NB4 (cell line): ENCODE measurements at regions not wholly inside any gene's neighbourhood (a gene's known extent, or its start where the extent isn't known, plus 50 kb on each side); places are given as distances from the start of the nearest gene placed in this dataset.

Experiments used
- DNase-seq: peaks from one replicate; pipeline ENCODE4 v3.0.0; 2010; ENCODE audit warnings: low read depth
- H3K4me3 ChIP-seq: one replicate; pipeline ENCODE4 v1.5.1; 2011; ENCODE audit warnings: mild to moderate bottlenecking, low read depth, low read length, moderate library complexity
- MYC ChIP-seq: IDR thresholded peaks from 2 replicates; pipeline ENCODE4 v1.6.1; 2011; ENCODE audit warnings: low read depth, low read length
- POLR2A ChIP-seq: IDR thresholded peaks from 2 replicates; pipeline ENCODE4 v1.6.1; 2011; ENCODE audit warnings: mild to moderate bottlenecking; ENCODE audit not compliant: insufficient read length; ENCODE audit errors: extremely low read depth
- TF ChIP-seq, protein P1 (sequence below): IDR thresholded peaks from 2 replicates; pipeline ENCODE4 v1.6.1; 2011; ENCODE audit warnings: low read depth, low read length
- TF ChIP-seq, protein P2 (sequence below): IDR thresholded peaks from one replicate; pipeline ENCODE4 v1.5.1; 2012; ENCODE audit warnings: low read depth, low read length

DNA sequence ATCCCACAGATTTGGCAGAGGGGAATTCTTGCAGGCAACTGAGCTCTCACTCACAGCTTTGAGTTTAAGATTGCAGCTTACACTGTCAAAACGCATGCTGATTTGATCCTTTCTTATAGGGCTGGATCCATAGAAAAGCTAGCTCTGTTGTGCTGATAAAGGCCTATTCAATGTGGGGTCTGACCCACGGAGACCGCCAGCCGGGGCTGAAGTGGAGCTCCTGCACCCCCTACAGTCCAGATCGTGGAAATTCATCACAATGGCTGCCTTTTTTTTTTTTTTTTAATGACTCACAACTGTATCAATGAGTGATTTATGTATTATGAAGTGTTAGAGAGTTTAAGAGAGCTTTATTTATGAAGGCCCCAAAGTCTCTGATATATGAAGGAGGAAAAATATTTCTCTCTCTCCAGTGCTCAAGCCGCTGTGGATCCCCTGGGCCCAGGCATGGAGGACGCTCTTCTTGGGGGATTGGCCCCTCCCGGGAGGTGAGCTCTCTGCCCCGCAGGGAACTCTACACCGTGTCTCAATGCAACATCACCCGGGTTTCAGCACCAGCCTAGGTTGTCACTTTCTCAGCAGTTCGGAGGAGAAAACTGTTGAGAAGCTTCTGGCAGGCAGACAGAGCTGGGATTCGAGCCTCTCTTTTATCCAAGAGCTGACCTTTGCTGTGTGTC, 700.2 kb downstream of the IRX1 start:
- no peak for TF ChIP-seq POLR2A
- TF ChIP-seq, protein P1, sequence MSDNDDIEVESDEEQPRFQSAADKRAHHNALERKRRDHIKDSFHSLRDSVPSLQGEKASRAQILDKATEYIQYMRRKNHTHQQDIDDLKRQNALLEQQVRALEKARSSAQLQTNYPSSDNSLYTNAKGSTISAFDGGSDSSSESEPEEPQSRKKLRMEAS, result no peak
- TF ChIP-seq, protein P2, sequence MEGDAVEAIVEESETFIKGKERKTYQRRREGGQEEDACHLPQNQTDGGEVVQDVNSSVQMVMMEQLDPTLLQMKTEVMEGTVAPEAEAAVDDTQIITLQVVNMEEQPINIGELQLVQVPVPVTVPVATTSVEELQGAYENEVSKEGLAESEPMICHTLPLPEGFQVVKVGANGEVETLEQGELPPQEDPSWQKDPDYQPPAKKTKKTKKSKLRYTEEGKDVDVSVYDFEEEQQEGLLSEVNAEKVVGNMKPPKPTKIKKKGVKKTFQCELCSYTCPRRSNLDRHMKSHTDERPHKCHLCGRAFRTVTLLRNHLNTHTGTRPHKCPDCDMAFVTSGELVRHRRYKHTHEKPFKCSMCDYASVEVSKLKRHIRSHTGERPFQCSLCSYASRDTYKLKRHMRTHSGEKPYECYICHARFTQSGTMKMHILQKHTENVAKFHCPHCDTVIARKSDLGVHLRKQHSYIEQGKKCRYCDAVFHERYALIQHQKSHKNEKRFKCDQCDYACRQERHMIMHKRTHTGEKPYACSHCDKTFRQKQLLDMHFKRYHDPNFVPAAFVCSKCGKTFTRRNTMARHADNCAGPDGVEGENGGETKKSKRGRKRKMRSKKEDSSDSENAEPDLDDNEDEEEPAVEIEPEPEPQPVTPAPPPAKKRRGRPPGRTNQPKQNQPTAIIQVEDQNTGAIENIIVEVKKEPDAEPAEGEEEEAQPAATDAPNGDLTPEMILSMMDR, result peak; percentile 37
- no peak for TF ChIP-seq MYC
- no peak overlapping the region for H3K4me3 ChIP-seq
- DNase-seq, result peak; percentile 41

DNA sequence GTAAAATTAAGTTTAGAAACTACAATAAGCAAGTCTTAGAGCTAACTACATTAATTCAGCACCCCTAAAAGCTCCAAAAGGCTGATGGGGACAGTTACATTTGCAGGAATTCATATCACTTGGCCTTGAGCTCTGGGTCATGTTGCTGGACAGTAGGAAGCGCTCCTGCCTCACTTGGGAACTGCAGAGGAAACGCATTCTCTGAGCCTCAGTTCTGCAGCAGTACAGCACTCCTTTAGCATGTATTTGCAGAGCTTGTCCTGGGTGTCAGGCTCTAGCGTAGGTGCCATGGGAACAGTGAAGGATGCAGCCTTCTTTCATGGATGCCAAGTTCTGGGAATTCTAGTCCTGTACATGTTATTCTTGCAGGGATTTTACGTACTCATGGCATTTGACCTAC, 710.4 kb downstream of the IRX1 start:
- TF ChIP-seq MYC, result no peak
- TF ChIP-seq, protein P2, result no peak
- no peak overlapping the region for H3K4me3 ChIP-seq
- DNase-seq, result no peak

DNA sequence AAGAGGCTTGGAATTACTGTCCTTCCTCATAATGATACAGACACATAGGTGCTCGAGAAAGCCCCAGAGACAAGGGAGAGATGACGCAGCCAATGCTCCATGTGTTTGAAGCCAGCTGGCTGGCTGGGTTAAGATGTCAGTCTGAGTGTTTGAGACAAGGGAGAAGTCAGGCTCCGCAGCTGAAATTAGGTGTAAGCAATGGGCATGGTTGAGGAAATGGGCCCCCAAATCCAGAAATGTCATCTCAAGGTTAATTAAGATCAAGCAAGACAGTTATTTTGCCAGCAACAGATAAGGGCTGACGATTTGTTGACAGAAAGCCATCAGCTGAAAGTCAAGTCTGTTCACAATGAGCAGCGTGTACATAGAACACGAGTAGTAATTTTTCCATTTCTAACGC, 713.4 kb downstream of the IRX1 start:
- no peak overlapping the region for H3K4me3 ChIP-seq
- TF ChIP-seq POLR2A (no peak), MYC (no peak)
- TF ChIP-seq, protein P2, result no peak
- TF ChIP-seq, protein P1, result no peak

DNA sequence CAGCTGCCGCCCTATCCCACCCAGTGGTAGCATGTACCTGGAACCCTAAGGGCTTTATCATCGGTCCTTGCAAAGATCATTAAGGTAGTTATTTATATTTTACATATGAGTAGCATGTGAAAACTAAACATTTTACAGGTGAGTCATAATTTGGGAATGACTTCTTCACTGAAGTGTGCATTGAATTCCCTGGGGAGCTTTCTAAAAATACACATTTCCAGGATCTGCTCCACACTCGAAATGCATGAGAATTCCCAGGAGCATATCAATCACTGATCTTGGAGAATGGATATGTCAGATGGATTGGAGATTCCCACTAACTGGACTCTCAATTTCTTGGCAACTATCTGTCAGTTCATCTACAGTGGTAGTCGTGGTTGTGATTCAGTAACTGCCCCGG, 717.5 kb downstream of the IRX1 start:
- no peak overlapping the region for H3K4me3 ChIP-seq
- TF ChIP-seq MYC (no peak), POLR2A (no peak)
- TF ChIP-seq, protein P1, result no peak
- TF ChIP-seq, protein P2, result no peak
- no peak for DNase-seq

More for the DNA sequence above, 713.4 kb downstream of the IRX1 start:
- no peak for DNase-seq

DNA sequence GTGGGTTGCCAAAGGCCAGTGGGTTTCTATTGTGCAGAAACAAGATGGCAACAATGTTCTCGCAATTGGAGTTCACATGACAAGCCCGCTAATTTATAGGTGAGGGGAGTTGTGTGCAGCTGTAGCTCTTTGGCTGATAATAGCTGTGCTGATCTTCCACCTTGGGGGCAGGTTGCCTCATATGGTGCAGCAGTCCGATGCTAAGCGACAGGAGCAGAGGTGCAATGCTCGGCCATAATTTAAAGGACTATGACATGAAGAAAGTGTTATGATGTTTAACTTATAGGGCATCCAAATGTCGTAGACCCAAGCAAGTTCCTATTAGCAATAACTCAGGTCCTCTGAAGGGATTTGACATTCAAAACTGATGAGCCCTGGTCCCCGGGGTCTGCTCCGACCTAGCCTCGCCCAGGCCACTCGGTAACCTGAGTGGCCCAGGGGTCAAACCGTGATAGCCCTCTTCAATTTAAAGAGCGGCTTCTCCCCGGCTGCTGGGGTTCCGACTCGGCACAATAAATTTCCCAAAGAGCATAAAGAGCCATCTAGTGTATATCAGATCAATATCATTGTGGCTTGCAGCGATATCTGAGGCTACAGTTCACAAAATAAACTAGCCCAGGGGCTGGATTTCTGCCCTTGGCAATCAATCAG, 724.0 kb downstream of the IRX1 start:
- TF ChIP-seq POLR2A (no peak), MYC (no peak)
- TF ChIP-seq, protein P1, result no peak
- TF ChIP-seq, protein P2, result no peak
- no peak for DNase-seq
- no peak overlapping the region for H3K4me3 ChIP-seq
